ENCODE measurements at regions not wholly inside any gene's neighbourhood (a gene's known extent, or its start where the extent isn't known, plus 50 kb on each side); places are given as distances from the start of the nearest gene placed in this dataset.

GRCh38 chr5:61842840-61843239 lies 463.2 kb upstream of the KIF2A start:
- TF ChIP-seq CTCF (IDR thresholded peaks at IDR 0.05; ENCODE audit: low read depth, low read length, missing input control) (no peak), REST (IDR thresholded peaks at IDR 0.05) (no peak), EGR1 (IDR thresholded peaks at IDR 0.05; ENCODE audit: low read depth in 2 of 2) (no peak), SP1 (IDR thresholded peaks at IDR 0.05) (no peak), RAD21 (IDR thresholded peaks at IDR 0.05) (no peak), GABPA (IDR thresholded peaks at IDR 0.05 in 1 of 2, conservative IDR thresholded peaks at IDR 0.05 in 1 of 2) (no peak), YY1 (IDR thresholded peaks at IDR 0.05) (no peak), ATF3 (IDR thresholded peaks at IDR 0.05) (no peak), TAF1 (conservative IDR thresholded peaks at IDR 0.05) (no peak), JUND (IDR thresholded peaks at IDR 0.05) (no peak), FOXA1 (IDR thresholded peaks at IDR 0.05) (no peak), HNF4G (IDR thresholded peaks at IDR 0.05) (no peak)
